Breast epithelium (tissue), 4 donors: ENCODE measurements at regions not wholly inside any gene's neighbourhood (a gene's known extent, or its start where the extent isn't known, plus 50 kb on each side); places are given as distances from the start of the nearest gene placed in this dataset.

Experiments used
- DNase-seq, 2 donors: peaks; one replicate each; pipeline ENCODE4 v3.0.0-alpha.2; 2019; ENCODE audit warnings: low spot score in 2 of 2
- H3K27ac ChIP-seq, 2 donors: fragments of 200-600 bp; sonication (generic) in 1 of 2; one replicate each; pipeline ENCODE4 v1.5.1; 2016 to 2019; ENCODE audit warnings: mild to moderate bottlenecking in 1 of 2
- H3K27me3 ChIP-seq, 2 donors: fragments of 200-600 bp; sonication (generic) in 1 of 2; one replicate each; pipeline versions ENCODE4 v1.5.1 to v1.6.0; 2017 to 2019; ENCODE audit warnings: control low read depth in 1 of 2, mild to moderate bottlenecking in 1 of 2
- H3K36me3 ChIP-seq: fragments of 200-600 bp; one replicate; pipeline ENCODE4 v1.5.1; 2019
- H3K4me1 ChIP-seq, 2 donors: fragments of 200-600 bp; sonication (generic); one replicate each; pipeline ENCODE4 v1.5.1; 2016 to 2019; ENCODE audit warnings: control low read depth in 1 of 2
- H3K4me3 ChIP-seq, 3 donors: fragments of 200-600 bp; sonication (generic); 1 replicate in 2 of 3; 2 replicates in 1 of 3; pipeline ENCODE4 v1.5.1; 2016 to 2019; ENCODE audit warnings: mild to moderate bottlenecking in 3 of 3, moderate library complexity in 2 of 3
- H3K9me3 ChIP-seq, 2 donors: fragments of 200-600 bp; sonication (generic) in 1 of 2; one replicate each; pipeline ENCODE4 v1.5.1; 2016 to 2019; ENCODE audit warnings: control low read depth in 1 of 2
- CTCF ChIP-seq, 3 donors: fragments of 450-650 bp; IDR thresholded peaks; one replicate each; pipeline ENCODE4 v1.5.1; 2016 to 2017; ENCODE audit warnings: antibody characterized with exemption in 3 of 3, mild to moderate bottlenecking in 3 of 3, moderate library complexity in 3 of 3
- POLR2A ChIP-seq: fragments of 450-650 bp; IDR thresholded peaks from one replicate; pipeline ENCODE4 v1.6.1; 2016; ENCODE audit warnings: antibody characterized with exemption, mild to moderate bottlenecking, moderate library complexity
- POLR2AphosphoS5 ChIP-seq, 3 donors: sonication (generic); formaldehyde crosslinking; IDR thresholded peaks; one replicate each; pipeline ENCODE4 v1.6.1; 2017; ENCODE audit warnings: antibody characterized with exemption in 3 of 3
- intact Hi-C: fragments of 100-400 bp; cut with DNase I; formaldehyde crosslinking; loops from one replicate; pipeline ENCODE4 v1.15.1; 2023; ENCODE audit warnings: low total_unique reads

GRCh38 chr10:10273661-10274060 lies 744.0 kb upstream of the CELF2 start:
- H3K27me3 ChIP-seq, result no peaks in the 10 kb centered on the region
- H3K4me3 ChIP-seq, result no peak overlapping the region
- no peaks in the 10 kb centered on the region for H3K4me1 ChIP-seq
- no peaks in the 10 kb centered on the region for H3K9me3 ChIP-seq
- H3K27ac ChIP-seq, result no peak overlapping the region
- H3K36me3 ChIP-seq, result no peaks in the 10 kb centered on the region
- intact Hi-C loops, result no loop called here
- no peak for DNase-seq
- TF ChIP-seq POLR2A (no peak), CTCF (IDR thresholded peaks at IDR 0.05) (no peak), POLR2AphosphoS5 (IDR thresholded peaks at IDR 0.05) (no peak)

- H3K27me3 ChIP-seq, result no peaks in the 10 kb centered on the region
- intact Hi-C loops, result no loop called here
- TF ChIP-seq POLR2A (no peak), POLR2AphosphoS5 (IDR thresholded peaks at IDR 0.05) (no peak), CTCF (IDR thresholded peaks at IDR 0.05) (no peak)
- H3K27ac ChIP-seq, result no peak overlapping the region
- DNase-seq, result no peak
- H3K4me1 ChIP-seq, result no peaks in the 10 kb centered on the region
- H3K4me3 ChIP-seq, result no peak overlapping the region
- H3K36me3 ChIP-seq, result no peaks in the 10 kb centered on the region
- no peaks in the 10 kb centered on the region for H3K9me3 ChIP-seq
Measured at GRCh38 chr10:10279906-10280305, 737.8 kb upstream of the CELF2 start.

GRCh38 chr10:10292501-10292900 lies 725.2 kb upstream of the CELF2 start:
- intact Hi-C loops, result no loop called here
- Histone ChIP-seq H3K27ac (no peak overlapping the region), H3K9me3 (no peaks in the 10 kb centered on the region), H3K4me1 (no peaks in the 10 kb centered on the region), H3K36me3 (no peaks in the 10 kb centered on the region), H3K27me3 (no peaks in the 10 kb centered on the region), H3K4me3 (no peak overlapping the region)
- no peak for DNase-seq
- TF ChIP-seq POLR2AphosphoS5 (IDR thresholded peaks at IDR 0.05), result no peak
- no peak for TF ChIP-seq CTCF (IDR thresholded peaks at IDR 0.05)
- no peak for TF ChIP-seq POLR2A

GRCh38 chr10:10293041-10293440 lies 724.6 kb upstream of the CELF2 start:
- Histone ChIP-seq H3K4me3 (no peak overlapping the region), H3K36me3 (no peaks in the 10 kb centered on the region), H3K27me3 (no peaks in the 10 kb centered on the region), H3K4me1 (no peaks in the 10 kb centered on the region), H3K27ac (no peak overlapping the region), H3K9me3 (no peaks in the 10 kb centered on the region)
- DNase-seq, result no peak
- TF ChIP-seq POLR2AphosphoS5 (IDR thresholded peaks at IDR 0.05), result no peak
- TF ChIP-seq POLR2A, result no peak
- no peak for TF ChIP-seq CTCF (IDR thresholded peaks at IDR 0.05)
- intact Hi-C loops, result no loop called here

GRCh38 chr10:10293481-10293951 lies 724.2 kb upstream of the CELF2 start:
- Histone ChIP-seq H3K36me3 (no peaks in the 10 kb centered on the region), H3K9me3 (no peaks in the 10 kb centered on the region), H3K4me1 (no peaks in the 10 kb centered on the region), H3K4me3 (peak overlapping the region in 1 of 3 donors; percentile 33), H3K27me3 (no peaks in the 10 kb centered on the region), H3K27ac (no peak overlapping the region)
- TF ChIP-seq POLR2AphosphoS5 (IDR thresholded peaks at IDR 0.05) (no peak), POLR2A (no peak), CTCF (IDR thresholded peaks at IDR 0.05) (no peak)
- intact Hi-C loops, result no loop called here
- DNase-seq, result no peak
